ENCODE measurements at regions not wholly inside any gene's neighbourhood (a gene's known extent, or its start where the extent isn't known, plus 50 kb on each side); places are given as distances from the start of the nearest gene placed in this dataset.
A peak's percentile ranks its signal among the peaks of the same experiment; 100 is the strongest.
"Not testable (repeated sequence)": the region's sequence is repeated elsewhere in the genome, so short reads cannot be mapped to it uniquely, and the experiment has no call there.

GRCh38 chr16:55057866-55058265, 127.2 kb downstream of the IRX5 start:
- no peaks in the 10 kb centered on the region for H3K9me3 Mint-ChIP-seq (ENCODE audit: low read depth)
- H3K27me3 Mint-ChIP-seq = peaks cover 34% of the 10 kb centered on the region
- H3K4me3 Mint-ChIP-seq = no peak overlapping the region
- H3K27ac Mint-ChIP-seq = no peak overlapping the region
- H3K4me1 Mint-ChIP-seq (ENCODE audit: low read depth) = peaks cover 9% of the 10 kb centered on the region
- H3K36me3 Mint-ChIP-seq = no peaks in the 10 kb centered on the region

- H3K36me3 Mint-ChIP-seq = no peaks in the 10 kb centered on the region
- no peak overlapping the region for H3K4me3 Mint-ChIP-seq
- H3K27me3 Mint-ChIP-seq = peaks cover 37% of the 10 kb centered on the region
- H3K9me3 Mint-ChIP-seq (ENCODE audit: low read depth) = no peaks in the 10 kb centered on the region
- H3K27ac Mint-ChIP-seq = no peak overlapping the region
- H3K4me1 Mint-ChIP-seq (ENCODE audit: low read depth) = peaks cover 9% of the 10 kb centered on the region
Observed at GRCh38 chr16:55058576-55058975, 127.9 kb downstream of the IRX5 start.

- no peaks in the 10 kb centered on the region for H3K9me3 Mint-ChIP-seq (ENCODE audit: low read depth)
- no peak overlapping the region for H3K27ac Mint-ChIP-seq
- H3K36me3 Mint-ChIP-seq = no peaks in the 10 kb centered on the region
- H3K27me3 Mint-ChIP-seq = peaks cover 37% of the 10 kb centered on the region
- H3K4me3 Mint-ChIP-seq = no peak overlapping the region
- peaks cover 9% of the 10 kb centered on the region for H3K4me1 Mint-ChIP-seq (ENCODE audit: low read depth)
Observed at GRCh38 chr16:55059146-55059545, 128.5 kb downstream of the IRX5 start.

GRCh38 chr16:55061126-55061525, 130.5 kb downstream of the IRX5 start:
- Mint-ChIP-seq H3K27me3 (peaks cover 28% of the 10 kb centered on the region), H3K9me3 (ENCODE audit: low read depth) (no peaks in the 10 kb centered on the region), H3K27ac (no peak overlapping the region), H3K4me3 (no peak overlapping the region), H3K4me1 (ENCODE audit: low read depth) (peaks cover 9% of the 10 kb centered on the region), H3K36me3 (no peaks in the 10 kb centered on the region)

- no peak overlapping the region for H3K27ac Mint-ChIP-seq
- H3K36me3 Mint-ChIP-seq = no peaks in the 10 kb centered on the region
- peaks cover 19% of the 10 kb centered on the region for H3K27me3 Mint-ChIP-seq
- H3K9me3 Mint-ChIP-seq (ENCODE audit: low read depth) = no peaks in the 10 kb centered on the region
- peaks cover under 1% of the 10 kb centered on the region for H3K4me1 Mint-ChIP-seq (ENCODE audit: low read depth)
- H3K4me3 Mint-ChIP-seq = no peak overlapping the region
Observed at GRCh38 chr16:55062442-55062841, 131.8 kb downstream of the IRX5 start.

- H3K36me3 Mint-ChIP-seq = no peaks in the 10 kb centered on the region
- H3K27ac Mint-ChIP-seq = no peak overlapping the region
- no peaks in the 10 kb centered on the region for H3K9me3 Mint-ChIP-seq (ENCODE audit: low read depth)
Observed at GRCh38 chr16:55072976-55073375, 142.3 kb downstream of the IRX5 start.

GRCh38 chr16:55073830-55074229, 143.2 kb downstream of the IRX5 start:
- no peak overlapping the region for H3K4me3 Mint-ChIP-seq
- peaks cover 2% of the 10 kb centered on the region for H3K27me3 Mint-ChIP-seq
- H3K4me1 Mint-ChIP-seq (ENCODE audit: low read depth) = no peaks in the 10 kb centered on the region
- no peaks in the 10 kb centered on the region for H3K36me3 Mint-ChIP-seq
- no peak overlapping the region for H3K27ac Mint-ChIP-seq
- no peaks in the 10 kb centered on the region for H3K9me3 Mint-ChIP-seq (ENCODE audit: low read depth)

More at GRCh38 chr16:55072976-55073375, 142.3 kb downstream of the IRX5 start:
- Mint-ChIP-seq H3K4me1 (ENCODE audit: low read depth) (no peaks in the 10 kb centered on the region), H3K27me3 (peaks cover 2% of the 10 kb centered on the region), H3K4me3 (no peak overlapping the region)

- H3K9me3 Mint-ChIP-seq (ENCODE audit: low read depth); H3K4me1 Mint-ChIP-seq (ENCODE audit: low read depth); H3K27ac Mint-ChIP-seq; H3K4me3 Mint-ChIP-seq; H3K27me3 Mint-ChIP-seq; H3K36me3 Mint-ChIP-seq: not testable (repeated sequence)
Observed at GRCh38 chr16:55075208-55075607, 144.5 kb downstream of the IRX5 start.

- Mint-ChIP-seq H3K27me3 (peaks cover 2% of the 10 kb centered on the region), H3K36me3 (no peaks in the 10 kb centered on the region), H3K4me3 (no peak overlapping the region), H3K27ac (no peak overlapping the region), H3K4me1 (ENCODE audit: low read depth) (no peaks in the 10 kb centered on the region), H3K9me3 (ENCODE audit: low read depth) (no peaks in the 10 kb centered on the region)
Observed at GRCh38 chr16:55076053-55076452, 145.4 kb downstream of the IRX5 start.

- H3K9me3 Mint-ChIP-seq (ENCODE audit: low read depth) = no peaks in the 10 kb centered on the region
- no peak overlapping the region for H3K4me3 Mint-ChIP-seq
- no peak overlapping the region for H3K27ac Mint-ChIP-seq
- no peaks in the 10 kb centered on the region for H3K27me3 Mint-ChIP-seq
- no peaks in the 10 kb centered on the region for H3K4me1 Mint-ChIP-seq (ENCODE audit: low read depth)
- H3K36me3 Mint-ChIP-seq = no peaks in the 10 kb centered on the region
Observed at GRCh38 chr16:55077266-55077665, 146.6 kb downstream of the IRX5 start.

GRCh38 chr16:55078153-55078552, 147.5 kb downstream of the IRX5 start:
- H3K9me3 Mint-ChIP-seq (ENCODE audit: low read depth) = no peaks in the 10 kb centered on the region
- H3K27ac Mint-ChIP-seq = no peak overlapping the region
- no peaks in the 10 kb centered on the region for H3K27me3 Mint-ChIP-seq
- H3K36me3 Mint-ChIP-seq = no peaks in the 10 kb centered on the region
- H3K4me1 Mint-ChIP-seq (ENCODE audit: low read depth) = no peaks in the 10 kb centered on the region
- no peak overlapping the region for H3K4me3 Mint-ChIP-seq

GRCh38 chr16:55078699-55079410, 148.2 kb downstream of the IRX5 start:
- H3K4me1 Mint-ChIP-seq (ENCODE audit: low read depth) = no peaks in the 10 kb centered on the region
- H3K36me3 Mint-ChIP-seq = no peaks in the 10 kb centered on the region
- H3K9me3 Mint-ChIP-seq (ENCODE audit: low read depth) = no peaks in the 10 kb centered on the region
- H3K27ac Mint-ChIP-seq = peak overlapping the region; percentile 43
- H3K27me3 Mint-ChIP-seq = no peaks in the 10 kb centered on the region
- no peak overlapping the region for H3K4me3 Mint-ChIP-seq

- Mint-ChIP-seq H3K4me1 (ENCODE audit: low read depth) (no peaks in the 10 kb centered on the region), H3K4me3 (no peak overlapping the region), H3K9me3 (ENCODE audit: low read depth) (no peaks in the 10 kb centered on the region), H3K36me3 (no peaks in the 10 kb centered on the region), H3K27me3 (no peaks in the 10 kb centered on the region), H3K27ac (no peak overlapping the region)
Observed at GRCh38 chr16:55081622-55082590, 151.2 kb downstream of the IRX5 start.

GRCh38 chr16:55082591-55082976, 151.9 kb downstream of the IRX5 start:
- Mint-ChIP-seq H3K36me3 (no peaks in the 10 kb centered on the region), H3K27ac (no peak overlapping the region), H3K9me3 (ENCODE audit: low read depth) (no peaks in the 10 kb centered on the region), H3K4me3 (no peak overlapping the region), H3K4me1 (ENCODE audit: low read depth) (no peaks in the 10 kb centered on the region), H3K27me3 (no peaks in the 10 kb centered on the region)

- H3K36me3 Mint-ChIP-seq = no peaks in the 10 kb centered on the region
Observed at GRCh38 chr16:55083052-55083451, 152.4 kb downstream of the IRX5 start.

More at GRCh38 chr16:55083052-55083451, 152.4 kb downstream of the IRX5 start:
- Mint-ChIP-seq H3K27ac (no peak overlapping the region), H3K4me3 (no peak overlapping the region), H3K9me3 (ENCODE audit: low read depth) (no peaks in the 10 kb centered on the region), H3K27me3 (no peaks in the 10 kb centered on the region), H3K4me1 (ENCODE audit: low read depth) (no peaks in the 10 kb centered on the region)
